ENCODE measurements at regions not wholly inside any gene's neighbourhood (a gene's known extent, or its start where the extent isn't known, plus 50 kb on each side); places are given as distances from the start of the nearest gene placed in this dataset.

GRCh38 chr3:167067787-167068161, 312.3 kb downstream of the ZBBX start:
- no peaks in the 10 kb centered on the region for H3K27me3 ChIP-seq (ENCODE audit: control insufficient read depth, insufficient read depth, low read length)
- no peak for DNase-seq (ENCODE audit: low read depth, low spot score)
- no peak overlapping the region for H3K4me3 ChIP-seq (ENCODE audit: low read depth, low read length)
- CTCF ChIA-PET = no interaction called here
- no peak overlapping the region for H3K27ac ChIP-seq (ENCODE audit: low read depth, low read length)
- H3K9me3 ChIP-seq (ENCODE audit: control insufficient read depth, insufficient read depth, low read length) = no peaks in the 10 kb centered on the region; the same call in 1 of the 2 replicates
- TF ChIP-seq, protein P1, sequence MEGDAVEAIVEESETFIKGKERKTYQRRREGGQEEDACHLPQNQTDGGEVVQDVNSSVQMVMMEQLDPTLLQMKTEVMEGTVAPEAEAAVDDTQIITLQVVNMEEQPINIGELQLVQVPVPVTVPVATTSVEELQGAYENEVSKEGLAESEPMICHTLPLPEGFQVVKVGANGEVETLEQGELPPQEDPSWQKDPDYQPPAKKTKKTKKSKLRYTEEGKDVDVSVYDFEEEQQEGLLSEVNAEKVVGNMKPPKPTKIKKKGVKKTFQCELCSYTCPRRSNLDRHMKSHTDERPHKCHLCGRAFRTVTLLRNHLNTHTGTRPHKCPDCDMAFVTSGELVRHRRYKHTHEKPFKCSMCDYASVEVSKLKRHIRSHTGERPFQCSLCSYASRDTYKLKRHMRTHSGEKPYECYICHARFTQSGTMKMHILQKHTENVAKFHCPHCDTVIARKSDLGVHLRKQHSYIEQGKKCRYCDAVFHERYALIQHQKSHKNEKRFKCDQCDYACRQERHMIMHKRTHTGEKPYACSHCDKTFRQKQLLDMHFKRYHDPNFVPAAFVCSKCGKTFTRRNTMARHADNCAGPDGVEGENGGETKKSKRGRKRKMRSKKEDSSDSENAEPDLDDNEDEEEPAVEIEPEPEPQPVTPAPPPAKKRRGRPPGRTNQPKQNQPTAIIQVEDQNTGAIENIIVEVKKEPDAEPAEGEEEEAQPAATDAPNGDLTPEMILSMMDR (IDR thresholded peaks at IDR 0.05; ENCODE audit: low read depth, low read length) = no peak
- POLR2A ChIA-PET = no interaction called here

DNA sequence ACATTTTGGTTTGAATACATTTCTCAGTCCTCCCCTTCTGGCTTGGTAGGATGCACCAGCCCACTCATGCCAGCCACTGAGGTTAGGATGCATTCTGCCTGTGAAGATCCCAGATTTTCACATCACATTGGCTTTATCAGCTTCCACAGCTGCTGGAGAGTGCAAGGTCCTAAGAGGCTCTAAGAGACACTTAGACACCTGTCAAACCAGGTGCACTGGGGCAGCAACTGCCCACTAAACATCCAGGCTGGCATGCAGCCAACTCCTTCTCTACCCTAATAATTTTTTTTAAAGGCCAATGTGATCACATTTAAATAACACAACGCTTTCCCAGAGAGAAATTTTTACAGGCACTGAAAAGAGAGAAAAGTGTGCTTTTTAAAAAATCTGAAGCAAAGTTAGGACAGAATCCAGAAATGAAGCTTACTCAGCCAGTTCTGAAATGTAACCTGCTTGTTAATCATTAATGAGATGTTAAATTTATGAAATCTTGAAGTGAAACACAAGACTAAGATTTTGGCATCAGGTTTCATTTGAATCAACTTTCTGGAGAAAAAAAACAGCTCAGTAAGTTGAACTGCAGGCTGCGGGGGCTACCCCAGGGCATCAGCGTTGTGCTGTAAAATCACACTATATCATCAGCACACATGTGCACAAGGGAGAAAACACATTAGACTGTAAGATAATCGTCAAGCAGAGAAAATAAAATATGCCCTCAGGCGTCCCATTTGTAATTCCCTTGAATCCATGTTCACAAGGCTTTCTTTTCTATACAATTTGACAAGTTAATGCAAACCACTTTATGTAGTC, 312.9 kb downstream of the ZBBX start:
- H3K27me3 ChIP-seq (ENCODE audit: control insufficient read depth, insufficient read depth, low read length) = no peaks in the 10 kb centered on the region

GRCh38 chr3:167057581-167057980, 322.5 kb downstream of the ZBBX start:
- POLR2A ChIA-PET = no interaction called here
- no peak overlapping the region for H3K27ac ChIP-seq (ENCODE audit: low read depth, low read length)
- TF ChIP-seq, protein P1 (IDR thresholded peaks at IDR 0.05; ENCODE audit: low read depth, low read length) = no peak

More for the DNA sequence above, 312.9 kb downstream of the ZBBX start:
- TF ChIP-seq, protein P1 (IDR thresholded peaks at IDR 0.05; ENCODE audit: low read depth, low read length) = no peak
- Histone ChIP-seq H3K9me3 (ENCODE audit: control insufficient read depth, insufficient read depth, low read length) (no peaks in the 10 kb centered on the region; the same call in 1 of the 2 replicates), H3K27ac (ENCODE audit: low read depth, low read length) (no peak overlapping the region), H3K4me3 (ENCODE audit: low read depth, low read length) (no peak overlapping the region)
- CTCF ChIA-PET = no interaction called here
- POLR2A ChIA-PET = no interaction called here
- DNase-seq (ENCODE audit: low read depth, low spot score) = no peak

GRCh38 chr3:167054926-167055325, 325.2 kb downstream of the ZBBX start:
- Histone ChIP-seq H3K27ac (ENCODE audit: low read depth, low read length) (no peak overlapping the region), H3K4me3 (ENCODE audit: low read depth, low read length) (no peak overlapping the region), H3K9me3 (ENCODE audit: control insufficient read depth, insufficient read depth, low read length) (0 out of 2 replicates have a peak, but pooled peaks cover 3% of the 10 kb centered on the region), H3K27me3 (ENCODE audit: control insufficient read depth, insufficient read depth, low read length) (no peaks in the 10 kb centered on the region)
- no peak for DNase-seq (ENCODE audit: low read depth, low spot score)
- ChIA-PET CTCF (no interaction called here), POLR2A (no interaction called here)
- TF ChIP-seq, protein P1 (IDR thresholded peaks at IDR 0.05; ENCODE audit: low read depth, low read length) = no peak

More at GRCh38 chr3:167057581-167057980, 322.5 kb downstream of the ZBBX start:
- DNase-seq (ENCODE audit: low read depth, low spot score) = no peak
- 0 out of 2 replicates have a peak, but pooled peaks cover 3% of the 10 kb centered on the region for H3K9me3 ChIP-seq (ENCODE audit: control insufficient read depth, insufficient read depth, low read length)
- no peak overlapping the region for H3K4me3 ChIP-seq (ENCODE audit: low read depth, low read length)
- no peaks in the 10 kb centered on the region for H3K27me3 ChIP-seq (ENCODE audit: control insufficient read depth, insufficient read depth, low read length)
- CTCF ChIA-PET = no interaction called here

DNA sequence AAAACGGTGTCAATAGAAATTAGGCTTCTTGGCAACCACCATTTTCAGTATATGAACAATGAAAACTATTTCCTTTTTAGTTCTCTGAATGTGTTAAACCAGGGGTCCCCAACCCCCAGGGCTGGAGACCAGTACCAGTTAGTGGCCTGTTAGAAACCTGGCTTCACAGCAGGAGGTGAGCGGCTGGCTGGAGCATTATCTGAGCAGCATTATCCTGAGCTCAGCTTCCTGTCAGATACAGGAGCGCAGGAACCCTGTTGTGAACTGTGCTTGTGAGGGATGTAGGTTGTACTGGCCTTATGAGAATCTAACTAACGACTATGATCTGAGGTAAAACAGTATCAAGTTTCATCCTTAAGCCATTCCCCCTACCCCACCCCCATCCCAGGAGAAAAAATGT, 328.7 kb downstream of the ZBBX start:
- no peak for DNase-seq (ENCODE audit: low read depth, low spot score)
- ChIA-PET CTCF (no interaction called here), POLR2A (no interaction called here)
- H3K9me3 ChIP-seq (ENCODE audit: control insufficient read depth, insufficient read depth, low read length) = no peaks in the 10 kb centered on the region
- no peak overlapping the region for H3K27ac ChIP-seq (ENCODE audit: low read depth, low read length)
- TF ChIP-seq, protein P1 (IDR thresholded peaks at IDR 0.05; ENCODE audit: low read depth, low read length) = no peak
- no peaks in the 10 kb centered on the region for H3K27me3 ChIP-seq (ENCODE audit: control insufficient read depth, insufficient read depth, low read length)
- no peak overlapping the region for H3K4me3 ChIP-seq (ENCODE audit: low read depth, low read length)

Data from AG04450 (cell line).